Right lobe of liver (tissue), 6 donors: ENCODE measurements at regions not wholly inside any gene's neighbourhood (a gene's known extent, or its start where the extent isn't known, plus 50 kb on each side); places are given as distances from the start of the nearest gene placed in this dataset.

Experiments used
- ATAC-seq, 4 donors: fragments of 200-7000 bp; cut with Tn5 transposase; one replicate each; pipeline ENCODE4 v1.9.1; 2020; ENCODE audit warnings: mild to moderate bottlenecking in 4 of 4, moderate library complexity in 4 of 4
- DNase-seq, 3 donors: peaks; one replicate each; pipeline ENCODE4 v3.0.0-alpha.2; 2020
- H3K27ac ChIP-seq, 3 donors: fragments of 200-600 bp; one replicate each; pipeline ENCODE4 v1.8.0; 2022
- H3K27me3 ChIP-seq, 2 donors: fragments of 200-600 bp; one replicate each; pipeline ENCODE4 v1.8.0; 2022
- H3K36me3 ChIP-seq, 4 donors: fragments of 200-600 bp; sonication (generic) in 1 of 4; one replicate each; pipeline versions ENCODE4 v1.5.1 to v1.8.0; 2017 to 2022; ENCODE audit warnings: control low read depth in 1 of 4
- H3K4me1 ChIP-seq, 4 donors: fragments of 200-600 bp; sonication (generic) in 1 of 4; one replicate each; pipeline versions ENCODE4 v1.5.1 to v1.8.0; 2017 to 2022; ENCODE audit warnings: control low read depth in 1 of 4
- H3K4me3 ChIP-seq, 3 donors: fragments of 200-600 bp; one replicate each; pipeline ENCODE4 v1.8.0; 2022
- H3K9me3 ChIP-seq, 4 donors: fragments of 200-600 bp; sonication (generic) in 1 of 4; one replicate each; pipeline versions ENCODE4 v1.5.1 to v1.8.0; 2017 to 2022; ENCODE audit warnings: control low read depth in 1 of 4
- POLR2A ChIP-seq: fragments of 450-650 bp; IDR thresholded peaks from one replicate; pipeline ENCODE4 v1.6.1; 2017; ENCODE audit warnings: antibody characterized with exemption, mild to moderate bottlenecking
- WGBS: methylation state at CpG from one replicate; pipeline ENCODE4 v1.1.6; 2018; ENCODE audit warnings: low coverage, low lambda C conversion rate; ENCODE audit not compliant: insufficient coverage; ENCODE audit errors: missing lambda C conversion rate; 5-methylcytosine and 5-hydroxymethylcytosine counted together
- intact Hi-C, 2 donors: fragments of 100-400 bp; cut with DNase I; formaldehyde crosslinking; loops; one replicate each; pipeline versions ENCODE4 v1.11.2 to v1.14.1; 2022
- TF ChIP-seq, protein P1 (sequence below), 4 donors: fragments of 200-600 bp in 3 of 4; fragments of 450-650 bp in 1 of 4; IDR thresholded peaks; one replicate each; pipeline versions ENCODE4 v1.5.1 to v1.8.0; 2016 to 2022; ENCODE audit warnings: antibody characterized with exemption in 4 of 4, mild to moderate bottlenecking in 2 of 4
- donor health status: DM: no; HTN: yes; CAD: no.
- donor health status: DM: no; HTN: no; CAD: no.
- donor health status: DM: no; HTN: no; CAD: no.
- donor health status: DM: no; HTN: yes; CAD: no.
- donor health status: DM: no; HTN: yes; CAD: no.

DNA sequence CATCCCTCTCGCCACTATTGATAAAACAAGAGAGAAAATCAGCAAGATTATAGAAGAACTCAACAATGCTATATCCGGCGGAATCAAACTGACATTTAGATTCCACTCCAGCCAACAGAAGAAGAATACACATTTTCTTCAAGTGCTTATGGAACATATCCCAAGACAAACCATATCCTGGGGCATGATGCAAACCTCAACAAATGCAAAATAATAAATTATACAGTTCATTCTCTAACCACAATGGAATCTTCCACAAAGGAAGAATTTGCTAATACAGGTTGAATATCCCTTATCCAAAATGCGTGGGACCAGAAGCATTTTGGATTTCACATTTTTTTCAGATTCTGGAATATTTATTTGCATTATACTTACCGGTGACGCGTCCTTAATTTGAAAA, 51.4 kb upstream of the YPEL5 start:
- intact Hi-C loops = no loop called here
- 64% methylated on average over 7 of the region's 7 CpGs for WGBS
- no peak for ATAC-seq
- H3K27ac ChIP-seq = no peak overlapping the region
- H3K9me3 ChIP-seq = no peaks in the 10 kb centered on the region
- H3K4me1 ChIP-seq = no peaks in the 10 kb centered on the region
- H3K36me3 ChIP-seq = no peaks in the 10 kb centered on the region
- no peaks in the 10 kb centered on the region for H3K27me3 ChIP-seq
- no peak overlapping the region for H3K4me3 ChIP-seq
- no peak for DNase-seq
- TF ChIP-seq, protein P1, sequence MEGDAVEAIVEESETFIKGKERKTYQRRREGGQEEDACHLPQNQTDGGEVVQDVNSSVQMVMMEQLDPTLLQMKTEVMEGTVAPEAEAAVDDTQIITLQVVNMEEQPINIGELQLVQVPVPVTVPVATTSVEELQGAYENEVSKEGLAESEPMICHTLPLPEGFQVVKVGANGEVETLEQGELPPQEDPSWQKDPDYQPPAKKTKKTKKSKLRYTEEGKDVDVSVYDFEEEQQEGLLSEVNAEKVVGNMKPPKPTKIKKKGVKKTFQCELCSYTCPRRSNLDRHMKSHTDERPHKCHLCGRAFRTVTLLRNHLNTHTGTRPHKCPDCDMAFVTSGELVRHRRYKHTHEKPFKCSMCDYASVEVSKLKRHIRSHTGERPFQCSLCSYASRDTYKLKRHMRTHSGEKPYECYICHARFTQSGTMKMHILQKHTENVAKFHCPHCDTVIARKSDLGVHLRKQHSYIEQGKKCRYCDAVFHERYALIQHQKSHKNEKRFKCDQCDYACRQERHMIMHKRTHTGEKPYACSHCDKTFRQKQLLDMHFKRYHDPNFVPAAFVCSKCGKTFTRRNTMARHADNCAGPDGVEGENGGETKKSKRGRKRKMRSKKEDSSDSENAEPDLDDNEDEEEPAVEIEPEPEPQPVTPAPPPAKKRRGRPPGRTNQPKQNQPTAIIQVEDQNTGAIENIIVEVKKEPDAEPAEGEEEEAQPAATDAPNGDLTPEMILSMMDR (IDR thresholded peaks at IDR 0.05) = no peak

DNA sequence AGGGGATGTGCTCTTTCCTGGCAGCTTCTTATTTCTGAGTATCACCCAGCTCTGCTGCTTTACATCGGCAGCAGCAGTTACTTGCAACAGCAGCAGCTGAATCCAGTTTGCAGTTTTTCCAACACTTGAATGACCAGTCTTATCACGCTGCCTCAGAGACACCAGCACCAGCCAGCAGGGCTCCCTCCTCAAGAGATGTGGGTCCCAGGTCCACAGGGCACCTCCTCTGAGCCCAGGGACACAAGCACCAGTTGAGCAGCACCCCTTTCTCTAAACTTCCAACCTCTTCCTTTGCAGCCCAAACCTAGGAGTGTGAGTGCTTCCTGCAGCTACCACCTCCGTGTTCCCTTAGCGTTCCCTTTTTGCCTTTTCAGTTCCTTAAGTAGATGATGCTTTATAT, 50.4 kb upstream of the YPEL5 start:
- no peak overlapping the region for H3K27ac ChIP-seq
- no peaks in the 10 kb centered on the region for H3K9me3 ChIP-seq
- no peak for ATAC-seq
- no peaks in the 10 kb centered on the region for H3K27me3 ChIP-seq
- no peak for TF ChIP-seq POLR2A
- TF ChIP-seq, protein P1 (IDR thresholded peaks at IDR 0.05) = no peak
- H3K36me3 ChIP-seq = no peaks in the 10 kb centered on the region
- no peak for DNase-seq
- intact Hi-C loops = no loop called here
- H3K4me3 ChIP-seq = no peak overlapping the region
- no peaks in the 10 kb centered on the region for H3K4me1 ChIP-seq
- 24% methylated on average over 3 of the region's 4 CpGs for WGBS
